Osteocyte (in vitro differentiated cells): ENCODE measurements at regions not wholly inside any gene's neighbourhood (a gene's known extent, or its start where the extent isn't known, plus 50 kb on each side); places are given as distances from the start of the nearest gene placed in this dataset.
"Not testable (repeated sequence)": the region's sequence is repeated elsewhere in the genome, so short reads cannot be mapped to it uniquely, and the experiment has no call there.

Experiments
- DNase-seq: peaks from one replicate; pipeline ENCODE4 v3.0.0; 2021; ENCODE audit warnings: mixed read lengths; ENCODE audit not compliant: unreplicated experiment; ENCODE audit errors: extremely low spot score
- H3K27ac Mint-ChIP-seq: one replicate; pipeline ENCODE4 v1.8.0; 2021; ENCODE audit warnings: mild to moderate bottlenecking, mixed read lengths; ENCODE audit not compliant: unreplicated experiment
- H3K27me3 Mint-ChIP-seq: one replicate; pipeline ENCODE4 v1.8.0; 2021; ENCODE audit warnings: mixed read lengths; ENCODE audit not compliant: unreplicated experiment
- H3K36me3 Mint-ChIP-seq: one replicate; pipeline ENCODE4 v1.8.0; 2021; ENCODE audit warnings: mixed read lengths; ENCODE audit not compliant: unreplicated experiment
- H3K4me1 Mint-ChIP-seq: one replicate; pipeline ENCODE4 v1.8.0; 2021; ENCODE audit warnings: mixed read lengths; ENCODE audit not compliant: unreplicated experiment
- H3K4me3 Mint-ChIP-seq: one replicate; pipeline ENCODE4 v1.8.0; 2021; ENCODE audit warnings: mild to moderate bottlenecking, moderate library complexity, mixed read lengths; ENCODE audit not compliant: unreplicated experiment
- H3K9me3 Mint-ChIP-seq: one replicate; pipeline ENCODE4 v1.8.0; 2021; ENCODE audit warnings: mixed read lengths; ENCODE audit not compliant: unreplicated experiment
- TF ChIP-seq, protein P1 (sequence below): fragments of 200-600 bp; sonication (generic); IDR thresholded peaks from 2 replicates; pipeline ENCODE4 v1.5.0; 2021; ENCODE audit warnings: antibody characterized with exemption, mild to moderate bottlenecking, moderate library complexity

DNA sequence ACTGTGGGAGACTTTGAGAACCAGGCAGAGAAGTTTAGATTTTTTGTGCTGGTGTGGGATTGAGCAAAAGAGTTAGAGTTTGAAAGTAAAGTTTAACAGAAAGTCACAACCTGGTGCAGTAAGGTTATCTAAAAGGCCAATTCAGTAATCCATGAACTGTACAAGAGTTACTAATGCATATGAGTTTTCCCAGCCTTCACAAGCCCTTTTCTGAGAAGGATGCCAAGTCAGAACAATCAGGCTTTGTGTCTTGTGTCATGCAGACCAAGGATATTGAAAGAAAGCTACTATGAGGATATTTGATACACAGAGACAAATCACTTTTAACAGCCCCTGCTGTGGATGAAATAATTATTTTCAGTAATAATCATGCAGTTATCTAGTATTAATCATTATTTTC lies 68.8 kb upstream of the MYO3A start:
- no peak for DNase-seq
- Mint-ChIP-seq H3K4me3 (no peak overlapping the region), H3K36me3 (no peaks in the 10 kb centered on the region), H3K27ac (no peak overlapping the region), H3K27me3 (no peaks in the 10 kb centered on the region), H3K9me3 (no peaks in the 10 kb centered on the region), H3K4me1 (no peaks in the 10 kb centered on the region)
- TF ChIP-seq, protein P1, sequence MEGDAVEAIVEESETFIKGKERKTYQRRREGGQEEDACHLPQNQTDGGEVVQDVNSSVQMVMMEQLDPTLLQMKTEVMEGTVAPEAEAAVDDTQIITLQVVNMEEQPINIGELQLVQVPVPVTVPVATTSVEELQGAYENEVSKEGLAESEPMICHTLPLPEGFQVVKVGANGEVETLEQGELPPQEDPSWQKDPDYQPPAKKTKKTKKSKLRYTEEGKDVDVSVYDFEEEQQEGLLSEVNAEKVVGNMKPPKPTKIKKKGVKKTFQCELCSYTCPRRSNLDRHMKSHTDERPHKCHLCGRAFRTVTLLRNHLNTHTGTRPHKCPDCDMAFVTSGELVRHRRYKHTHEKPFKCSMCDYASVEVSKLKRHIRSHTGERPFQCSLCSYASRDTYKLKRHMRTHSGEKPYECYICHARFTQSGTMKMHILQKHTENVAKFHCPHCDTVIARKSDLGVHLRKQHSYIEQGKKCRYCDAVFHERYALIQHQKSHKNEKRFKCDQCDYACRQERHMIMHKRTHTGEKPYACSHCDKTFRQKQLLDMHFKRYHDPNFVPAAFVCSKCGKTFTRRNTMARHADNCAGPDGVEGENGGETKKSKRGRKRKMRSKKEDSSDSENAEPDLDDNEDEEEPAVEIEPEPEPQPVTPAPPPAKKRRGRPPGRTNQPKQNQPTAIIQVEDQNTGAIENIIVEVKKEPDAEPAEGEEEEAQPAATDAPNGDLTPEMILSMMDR, result no peak

DNA sequence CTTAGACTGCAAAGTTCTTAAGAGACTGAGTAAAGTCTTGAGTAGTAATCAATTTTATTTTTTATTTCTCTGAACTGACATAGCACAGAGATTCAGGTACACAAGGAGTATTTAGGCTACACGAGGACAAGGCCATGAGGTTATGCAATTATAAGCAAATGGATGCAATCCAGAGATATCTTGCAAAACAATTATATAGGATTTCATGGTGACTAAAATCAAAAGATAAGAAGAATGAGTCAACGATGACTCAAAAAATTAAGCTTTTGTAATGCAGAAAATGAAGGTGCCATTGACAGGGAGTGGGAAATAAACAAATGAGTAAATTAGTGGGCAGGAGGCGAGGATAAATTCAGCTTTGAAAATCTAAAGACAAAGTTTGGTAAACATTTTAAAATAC lies 66.7 kb upstream of the MYO3A start:
- TF ChIP-seq, protein P1, result no peak
- no peaks in the 10 kb centered on the region for H3K4me1 Mint-ChIP-seq
- H3K9me3 Mint-ChIP-seq, result peaks cover 4% of the 10 kb centered on the region
- no peak overlapping the region for H3K4me3 Mint-ChIP-seq
- no peaks in the 10 kb centered on the region for H3K27me3 Mint-ChIP-seq
- DNase-seq, result no peak
- no peaks in the 10 kb centered on the region for H3K36me3 Mint-ChIP-seq
- H3K27ac Mint-ChIP-seq, result no peak overlapping the region

DNA sequence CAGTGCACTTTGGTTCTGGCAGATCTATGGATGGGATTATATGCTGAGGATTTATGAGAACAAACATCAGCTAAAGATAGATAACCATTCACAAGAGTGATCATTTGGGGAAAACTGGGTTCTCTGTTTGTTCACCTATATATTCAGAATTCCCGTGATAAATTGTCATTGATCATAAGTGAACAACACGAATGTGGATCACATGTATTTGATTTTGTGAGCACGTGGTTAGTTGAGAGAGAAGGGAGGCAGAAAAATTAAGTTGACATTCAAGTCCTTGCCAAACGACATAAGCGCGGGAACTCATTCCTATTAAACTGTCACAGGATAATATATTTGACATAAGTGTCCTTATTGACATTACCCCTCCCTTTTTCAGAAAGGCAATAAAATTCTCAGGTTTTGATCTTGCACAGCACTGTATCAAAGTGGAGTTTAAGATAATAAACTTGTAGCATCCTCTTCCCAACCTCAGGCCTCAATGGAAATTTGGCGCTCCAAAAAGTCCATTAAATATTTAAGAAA lies 64.9 kb upstream of the MYO3A start:
- H3K4me1 Mint-ChIP-seq, result no peaks in the 10 kb centered on the region
- no peak overlapping the region for H3K27ac Mint-ChIP-seq
- H3K36me3 Mint-ChIP-seq, result no peaks in the 10 kb centered on the region
- H3K9me3 Mint-ChIP-seq, result peaks cover 4% of the 10 kb centered on the region
- TF ChIP-seq, protein P1, result no peak
- no peaks in the 10 kb centered on the region for H3K27me3 Mint-ChIP-seq
- H3K4me3 Mint-ChIP-seq, result no peak overlapping the region
- no peak for DNase-seq

DNA sequence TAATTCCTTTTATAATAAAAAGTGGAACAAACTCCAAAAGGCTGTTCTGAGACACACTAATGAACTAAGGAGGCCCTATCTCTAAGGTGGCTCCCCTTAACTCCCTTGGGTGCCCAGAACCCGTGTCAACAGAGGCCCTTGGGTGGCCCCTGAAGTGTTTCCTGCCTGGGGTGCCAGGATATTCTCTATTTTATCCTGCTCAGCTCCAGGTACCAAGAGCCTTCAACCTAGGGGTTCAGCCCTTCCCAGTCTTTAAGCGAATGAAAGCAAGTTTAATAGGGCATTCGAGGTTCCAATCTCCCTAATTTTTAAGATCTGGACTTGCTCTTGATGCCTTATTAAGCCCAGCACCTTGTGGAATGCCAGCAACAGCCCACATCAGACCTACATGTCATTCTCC lies 64.4 kb upstream of the MYO3A start:
- TF ChIP-seq, protein P1, result no peak
- Mint-ChIP-seq H3K4me1 (no peaks in the 10 kb centered on the region), H3K9me3 (peaks cover 4% of the 10 kb centered on the region), H3K27me3 (no peaks in the 10 kb centered on the region), H3K4me3 (no peak overlapping the region), H3K36me3 (no peaks in the 10 kb centered on the region), H3K27ac (no peak overlapping the region)
- DNase-seq, result no peak

DNA sequence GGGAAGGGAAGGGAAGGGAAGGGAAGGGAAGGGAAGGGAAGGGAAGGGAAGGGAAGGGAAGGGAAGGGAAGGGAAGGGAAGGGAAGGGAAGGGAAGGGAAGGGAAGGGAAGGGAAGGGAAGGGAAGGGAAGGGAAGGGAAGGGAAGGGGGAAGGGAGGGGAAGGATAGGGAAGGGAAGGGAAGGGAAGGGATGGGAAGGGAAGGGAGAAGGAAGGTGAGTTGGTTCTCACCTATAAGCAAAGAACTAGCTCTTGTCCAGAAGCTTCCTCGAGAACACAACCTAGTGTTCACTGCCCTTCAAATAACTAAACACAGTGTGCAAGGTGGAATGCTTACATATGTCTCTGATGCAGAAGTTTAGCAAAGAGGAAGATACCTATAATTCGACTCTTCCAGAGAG lies 59.6 kb upstream of the MYO3A start:
- H3K36me3 Mint-ChIP-seq, H3K4me3 Mint-ChIP-seq, H3K27me3 Mint-ChIP-seq, DNase-seq, H3K9me3 Mint-ChIP-seq, H3K27ac Mint-ChIP-seq, H3K4me1 Mint-ChIP-seq: not testable (repeated sequence)

DNA sequence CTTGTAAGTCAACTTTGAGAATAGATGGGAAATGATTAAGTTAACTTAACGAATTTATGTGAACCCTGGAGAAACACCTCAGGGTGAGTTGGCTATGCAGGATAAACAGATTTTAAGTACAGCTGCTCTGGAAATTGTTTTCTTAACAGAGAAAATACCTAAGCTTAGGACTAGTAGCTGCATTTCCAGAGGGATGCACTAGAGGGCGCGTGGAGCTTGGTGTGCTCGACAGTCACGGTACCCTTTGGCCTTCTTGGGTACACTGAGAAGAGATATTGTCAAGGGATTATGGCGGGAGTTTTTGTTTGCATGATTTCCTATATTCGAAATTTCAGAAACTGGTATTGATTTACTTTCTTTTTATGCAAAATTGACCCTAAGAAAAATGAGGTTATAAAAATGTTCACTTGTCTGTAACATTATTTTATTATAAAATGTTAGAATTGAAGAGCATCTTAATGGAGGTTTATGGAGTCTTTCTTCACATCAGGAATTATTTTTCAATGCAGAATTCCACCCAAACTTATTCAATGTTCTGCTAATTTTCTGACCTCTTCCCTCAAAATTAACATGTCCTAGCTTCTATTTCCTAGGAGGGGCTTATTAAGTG lies 58.4 kb upstream of the MYO3A start:
- H3K9me3 Mint-ChIP-seq, result peaks cover 4% of the 10 kb centered on the region
- TF ChIP-seq, protein P1, result peak; percentile 82
- H3K36me3 Mint-ChIP-seq, result no peaks in the 10 kb centered on the region
- DNase-seq, result no peak
- no peaks in the 10 kb centered on the region for H3K27me3 Mint-ChIP-seq
- no peak overlapping the region for H3K4me3 Mint-ChIP-seq
- H3K27ac Mint-ChIP-seq, result no peak overlapping the region
- H3K4me1 Mint-ChIP-seq, result no peaks in the 10 kb centered on the region
